HL-60/S4 treated with phorbol 12-myristate 13-acetate at 8.2 ng/mL for 4 days and 3 days (cell line): ENCODE measurements at regions not wholly inside any gene's neighbourhood (a gene's known extent, or its start where the extent isn't known, plus 50 kb on each side); places are given as distances from the start of the nearest gene placed in this dataset.
"Not testable (repeated sequence)": the region's sequence is repeated elsewhere in the genome, so short reads cannot be mapped to it uniquely, and the experiment has no call there.

Experiments used
- in situ Hi-C: fragments of 300-500 bp; cut with MboI; formaldehyde crosslinking; loops from 2 replicates; pipeline ENCODE4 v1.15.0; 2022; ENCODE audit warnings: low sequenced_read_pairs

- in situ Hi-C loops: not testable (repeated sequence)
Measured at GRCh38 chr13:86253497-86253896, 454.3 kb upstream of the SLITRK6 start.

- in situ Hi-C loops: not testable (repeated sequence)
Measured at GRCh38 chr13:86255820-86256219, 456.6 kb upstream of the SLITRK6 start.

GRCh38 chr13:86269511-86269910 lies 470.3 kb upstream of the SLITRK6 start:
- in situ Hi-C loops: no loop called here

- in situ Hi-C loops: no loop called here
Measured at GRCh38 chr13:86282442-86282841, 483.2 kb upstream of the SLITRK6 start.

- in situ Hi-C loops: no loop called here
Measured at GRCh38 chr13:86283031-86283430, 483.8 kb upstream of the SLITRK6 start.

GRCh38 chr13:86298725-86299124 lies 499.5 kb upstream of the SLITRK6 start:
- in situ Hi-C loops: no loop called here

- in situ Hi-C loops: no loop called here
Measured at GRCh38 chr13:86299128-86299527, 499.9 kb upstream of the SLITRK6 start.

- in situ Hi-C loops: no loop called here
Measured at GRCh38 chr13:86309881-86310280, 510.7 kb upstream of the SLITRK6 start.

GRCh38 chr13:86313421-86313820 lies 514.2 kb upstream of the SLITRK6 start:
- in situ Hi-C loops: no loop called here

GRCh38 chr13:86318450-86318849 lies 519.2 kb upstream of the SLITRK6 start:
- in situ Hi-C loops: no loop called here

GRCh38 chr13:86324191-86324590 lies 525.0 kb upstream of the SLITRK6 start:
- in situ Hi-C loops: no loop called here

GRCh38 chr13:86355301-86355700 lies 556.1 kb upstream of the SLITRK6 start:
- in situ Hi-C loops: no loop called here

GRCh38 chr13:86357106-86357505 lies 557.9 kb upstream of the SLITRK6 start:
- in situ Hi-C loops: no loop called here

- in situ Hi-C loops: not testable (repeated sequence)
Measured at GRCh38 chr13:86363749-86364148, 564.5 kb upstream of the SLITRK6 start.

- in situ Hi-C loops: no loop called here
Measured at GRCh38 chr13:86368924-86369323, 569.7 kb upstream of the SLITRK6 start.

- in situ Hi-C loops: no loop called here
Measured at GRCh38 chr13:86377451-86377850, 578.2 kb upstream of the SLITRK6 start.

GRCh38 chr13:86378628-86379027 lies 579.4 kb upstream of the SLITRK6 start:
- in situ Hi-C loops: no loop called here

GRCh38 chr13:86383151-86383550 lies 583.9 kb upstream of the SLITRK6 start:
- in situ Hi-C loops: no loop called here

- in situ Hi-C loops: no loop called here
Measured at GRCh38 chr13:86383561-86383960, 584.3 kb upstream of the SLITRK6 start.

- in situ Hi-C loops: no loop called here
Measured at GRCh38 chr13:86397635-86398034, 598.4 kb upstream of the SLITRK6 start.

- in situ Hi-C loops: no loop called here
Measured at GRCh38 chr13:86399572-86399971, 600.4 kb upstream of the SLITRK6 start.

GRCh38 chr13:86402500-86402899 lies 603.3 kb upstream of the SLITRK6 start:
- in situ Hi-C loops: no loop called here

- in situ Hi-C loops: no loop called here
Measured at GRCh38 chr13:86403181-86403580, 604.0 kb upstream of the SLITRK6 start.
